RWPE1 (cell line): ENCODE measurements at regions not wholly inside any gene's neighbourhood (a gene's known extent, or its start where the extent isn't known, plus 50 kb on each side); places are given as distances from the start of the nearest gene placed in this dataset.

Experiments
- CTCF ChIA-PET: fragments of 350-600 bp; sonication (Branson Sonifier 250); formaldehyde crosslinking; extraction: SDS; loops from one replicate; lab custom pipeline; 2021; lab: Yijun Ruan, JAX
- POLR2A ChIA-PET: fragments of 400-600 bp; formaldehyde crosslinking; extraction: SDS; loops from one replicate; lab custom pipeline; 2020; ENCODE audit warnings: antibody characterized with exemption; ENCODE audit not compliant: low non-redundant PET; lab: Yijun Ruan, JAX
- DNase-seq: peaks from one replicate; pipeline ENCODE4 v3.0.0; 2012; ENCODE audit warnings: low spot score
- H3K27ac ChIP-seq: fragments of 450-650 bp; 2 replicates; pipeline ENCODE4 v1.5.1; 2017
- TF ChIP-seq, protein P1 (sequence below): fragments of 450-650 bp; conservative IDR thresholded peaks from 2 replicates; pipeline ENCODE4 v1.5.1; 2017; ENCODE audit warnings: low read depth, mild to moderate bottlenecking

DNA sequence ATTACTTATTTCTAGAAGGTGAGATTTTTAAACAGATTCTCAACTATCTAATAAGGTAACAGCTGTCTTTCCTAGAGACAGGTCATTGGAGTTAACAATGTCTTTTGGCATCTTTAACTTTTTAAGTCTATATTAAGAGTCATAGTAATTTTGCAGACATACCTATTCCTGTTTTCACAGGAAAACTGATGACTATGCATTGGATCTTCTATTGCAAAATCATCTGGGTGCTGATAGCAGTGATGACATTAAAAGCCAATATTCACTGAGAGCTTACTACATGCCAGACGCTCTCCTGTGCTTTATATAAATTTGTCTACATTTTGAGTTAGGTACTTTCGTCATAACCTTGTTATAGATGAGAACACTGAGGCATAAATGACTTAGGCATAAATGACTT lies 462.4 kb upstream of the MARCKS start:
- CTCF ChIA-PET, result no interaction called here
- TF ChIP-seq, protein P1, sequence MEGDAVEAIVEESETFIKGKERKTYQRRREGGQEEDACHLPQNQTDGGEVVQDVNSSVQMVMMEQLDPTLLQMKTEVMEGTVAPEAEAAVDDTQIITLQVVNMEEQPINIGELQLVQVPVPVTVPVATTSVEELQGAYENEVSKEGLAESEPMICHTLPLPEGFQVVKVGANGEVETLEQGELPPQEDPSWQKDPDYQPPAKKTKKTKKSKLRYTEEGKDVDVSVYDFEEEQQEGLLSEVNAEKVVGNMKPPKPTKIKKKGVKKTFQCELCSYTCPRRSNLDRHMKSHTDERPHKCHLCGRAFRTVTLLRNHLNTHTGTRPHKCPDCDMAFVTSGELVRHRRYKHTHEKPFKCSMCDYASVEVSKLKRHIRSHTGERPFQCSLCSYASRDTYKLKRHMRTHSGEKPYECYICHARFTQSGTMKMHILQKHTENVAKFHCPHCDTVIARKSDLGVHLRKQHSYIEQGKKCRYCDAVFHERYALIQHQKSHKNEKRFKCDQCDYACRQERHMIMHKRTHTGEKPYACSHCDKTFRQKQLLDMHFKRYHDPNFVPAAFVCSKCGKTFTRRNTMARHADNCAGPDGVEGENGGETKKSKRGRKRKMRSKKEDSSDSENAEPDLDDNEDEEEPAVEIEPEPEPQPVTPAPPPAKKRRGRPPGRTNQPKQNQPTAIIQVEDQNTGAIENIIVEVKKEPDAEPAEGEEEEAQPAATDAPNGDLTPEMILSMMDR, result no peak
- no peak overlapping the region for H3K27ac ChIP-seq
- DNase-seq, result no peak
- POLR2A ChIA-PET, result no interaction called here

DNA sequence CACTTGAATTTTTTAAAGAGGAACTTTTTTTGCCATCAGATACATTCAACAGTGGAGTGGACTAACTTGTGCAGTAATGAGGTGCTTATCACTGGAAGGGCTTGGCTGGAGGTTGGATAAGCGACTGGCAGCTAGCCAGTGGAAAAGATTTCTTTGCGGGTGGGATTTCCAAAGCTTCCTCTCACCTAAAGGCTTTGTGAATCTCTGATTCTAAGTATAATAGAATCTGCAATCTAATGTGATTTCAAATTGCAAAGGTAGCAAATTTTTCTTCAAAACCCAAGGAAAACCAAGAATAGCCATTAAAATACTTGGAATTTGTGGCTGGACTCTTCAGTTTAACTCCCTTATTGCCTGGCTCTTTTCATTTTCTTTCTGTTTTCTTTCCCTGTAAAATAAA lies 460.4 kb upstream of the MARCKS start:
- TF ChIP-seq, protein P1, result no peak
- ChIA-PET POLR2A (no interaction called here), CTCF (interaction anchor here (0.7 kb wide), 1 partner anchor 1059 kb away, joined by 3 read pairs; no protein-coding TSS in a partner anchor)
- H3K27ac ChIP-seq, result no peak overlapping the region
- no peak for DNase-seq

DNA sequence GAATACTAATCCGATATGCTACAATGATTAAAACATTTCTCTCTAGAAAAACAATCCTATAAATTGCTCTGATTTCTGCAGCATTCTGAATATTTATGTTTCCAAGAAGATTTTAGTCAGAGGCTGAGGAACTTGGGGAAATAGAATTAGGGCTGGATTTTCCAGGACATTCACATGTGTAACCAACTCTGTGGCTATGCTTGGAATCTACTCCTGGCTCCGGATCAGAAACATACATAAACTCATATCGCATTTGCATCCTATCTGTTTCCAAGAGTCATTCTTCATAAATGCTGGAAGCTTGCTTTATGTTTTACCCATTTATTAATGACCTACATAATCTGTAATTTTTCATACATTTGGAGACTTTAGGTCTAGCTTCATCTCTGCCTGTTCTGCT lies 459.9 kb upstream of the MARCKS start:
- ChIA-PET CTCF (no interaction called here), POLR2A (no interaction called here)
- TF ChIP-seq, protein P1, result no peak
- H3K27ac ChIP-seq, result no peak overlapping the region
- no peak for DNase-seq

DNA sequence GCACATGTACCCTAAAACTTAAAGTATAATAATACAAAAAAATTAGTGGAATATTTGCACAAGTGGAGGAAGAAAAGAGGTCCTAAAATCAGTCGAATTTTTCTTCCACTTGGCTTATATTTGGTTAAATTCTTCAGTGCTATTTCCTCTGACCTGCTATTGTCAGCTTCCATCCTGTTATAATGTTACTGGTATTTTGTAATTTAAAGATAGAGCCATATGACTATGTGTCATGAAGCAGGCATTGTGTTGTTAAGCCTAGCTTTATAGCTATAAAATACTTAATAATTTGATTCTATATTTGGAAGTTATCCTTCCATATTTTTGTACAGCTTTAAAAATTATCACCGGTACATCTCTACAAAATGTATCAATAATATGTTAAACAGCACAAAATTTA lies 455.9 kb upstream of the MARCKS start:
- H3K27ac ChIP-seq, result no peak overlapping the region
- no peak for DNase-seq
- ChIA-PET CTCF (interaction anchor here (0.6 kb wide), 2 partner anchors 32 to 549 kb away, joined by 3 to 4 read pairs; no protein-coding TSS in a partner anchor), POLR2A (no interaction called here)
- TF ChIP-seq, protein P1, result no peak

DNA sequence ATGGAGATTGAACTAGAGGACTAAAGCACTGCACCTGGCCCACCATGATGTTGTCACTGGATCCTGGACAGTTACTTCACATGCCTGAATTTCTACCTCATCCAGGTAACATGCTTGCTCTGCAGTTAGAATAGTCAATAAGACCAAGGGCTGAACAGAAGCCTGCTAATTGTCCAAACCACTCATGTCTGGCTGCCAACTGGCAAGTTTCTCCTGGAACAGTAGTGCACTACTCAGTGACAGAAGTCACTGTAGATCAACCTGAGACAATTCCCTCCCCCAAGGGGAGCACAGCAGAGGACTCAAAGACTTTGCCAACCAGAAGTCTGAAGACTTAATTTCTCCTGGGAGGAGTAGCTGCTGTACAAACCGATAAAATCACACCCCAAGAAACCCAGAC lies 454.6 kb upstream of the MARCKS start:
- H3K27ac ChIP-seq, result no peak overlapping the region
- TF ChIP-seq, protein P1, result no peak
- no peak for DNase-seq
- CTCF ChIA-PET, result interaction anchor here (0.9 kb wide), 1 partner anchor 17 kb away, joined by 3 read pairs; no protein-coding TSS in a partner anchor
- POLR2A ChIA-PET, result no interaction called here

DNA sequence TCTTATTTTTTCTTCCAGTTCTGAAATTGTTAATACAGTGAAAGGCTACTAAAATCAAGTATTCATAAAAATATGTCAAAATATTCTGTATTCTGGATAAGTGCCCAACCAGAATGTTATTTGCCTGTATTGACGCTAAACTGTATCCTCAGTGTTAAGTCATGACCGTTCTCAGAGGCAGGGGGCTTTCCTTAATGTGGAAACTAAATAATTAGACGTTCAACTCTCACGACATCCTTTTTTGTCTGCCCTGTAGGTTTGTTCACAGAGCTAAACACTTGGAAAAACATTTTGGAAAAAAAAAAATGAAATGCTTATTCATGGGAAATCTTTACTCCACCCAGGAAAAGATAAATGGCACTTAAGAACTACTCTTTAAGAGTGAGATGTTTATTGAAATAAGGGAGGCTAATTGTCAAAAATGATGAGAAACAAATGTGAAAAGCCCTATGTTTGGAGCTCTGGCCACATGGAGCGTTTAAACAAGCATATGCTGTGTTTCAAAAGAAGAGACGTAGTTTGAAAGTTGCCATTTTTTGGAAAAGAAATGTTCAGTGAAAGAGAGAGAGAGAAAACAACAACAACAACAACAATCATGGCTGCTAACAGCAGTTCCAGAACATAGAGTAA lies 453.1 kb upstream of the MARCKS start:
- H3K27ac ChIP-seq, result no peak overlapping the region
- no peak for DNase-seq
- ChIA-PET POLR2A (no interaction called here), CTCF (no interaction called here)
- TF ChIP-seq, protein P1, result no peak
